ENCODE measurements at regions not wholly inside any gene's neighbourhood (a gene's known extent, or its start where the extent isn't known, plus 50 kb on each side); places are given as distances from the start of the nearest gene placed in this dataset.

- Mint-ChIP-seq H3K4me3 (no peak overlapping the region), H3K9me3 (peaks cover 0 to 1% (median 0%) of the 10 kb centered on the region in 7 donors), H3K27me3 (ENCODE audit: low read depth in 3 of 3) (peaks cover 14 to 21% (median 14%) of the 10 kb centered on the region in 3 donors), H3K4me1 (peaks cover 10% of the 10 kb centered on the region), H3K36me3 (no peaks in the 10 kb centered on the region), H3K27ac (no peak overlapping the region)
- Histone ChIP-seq H3K79me2 (ENCODE audit: insufficient read depth, low read length) (no peaks in the 10 kb centered on the region), H4K20me1 (ENCODE audit: insufficient read depth, low read length) (no peaks in the 10 kb centered on the region), H3K9ac (ENCODE audit: insufficient read depth, low read length, poor library complexity, severe bottlenecking) (no peak overlapping the region), H3K4me2 (replicated peaks; ENCODE audit: extremely low read depth, low read length, poor library complexity, severe bottlenecking) (no peak overlapping the region), H3K36me3 (replicated peaks in 1 of 2; ENCODE audit: control insufficient read depth in 1 of 2, insufficient read depth in 2 of 2, low read length in 2 of 2) (no peaks in the 10 kb centered on the region), H3K4me1 (ENCODE audit: control insufficient read depth in 1 of 2, insufficient read depth in 2 of 2, low read length in 2 of 2) (peaks cover 0 to 5% of the 10 kb centered on the region in 2 donors), H3K4me3 (replicated peaks in 1 of 3; ENCODE audit: low read depth in 2 of 3, low read length in 3 of 3) (no peak overlapping the region), H2AFZ (ENCODE audit: insufficient read depth, low read depth, low read length, poor library complexity, severe bottlenecking) (no peak overlapping the region), H3K27me3 (ENCODE audit: control insufficient read depth in 2 of 2, insufficient read depth in 2 of 2, low read length in 2 of 2) (no peaks in the 10 kb centered on the region), H3K27ac (ENCODE audit: low read depth in 1 of 2, low read length in 2 of 2) (no peak overlapping the region), H3K9me3 (replicated peaks in 1 of 2; ENCODE audit: control insufficient read depth in 1 of 2, insufficient read depth in 1 of 2, low read length in 2 of 2) (no peaks in the 10 kb centered on the region)
- intact Hi-C loops (cut with micrococcal nuclease), result no loop called here
- DNase-seq, result no peak
- no peak for TF ChIP-seq CTCF (IDR thresholded peaks at IDR 0.05)
- WGBS (ENCODE audit: insufficient coverage), result 89% methylated on average over 4 of the region's 4 CpGs
Observed at GRCh38 chr10:43795639-43796038, 147.0 kb upstream of the ZNF32 start.

- Mint-ChIP-seq H3K4me3 (no peak overlapping the region), H3K36me3 (no peaks in the 10 kb centered on the region), H3K9me3 (peaks cover 0 to 1% (median 0%) of the 10 kb centered on the region in 7 donors), H3K4me1 (peaks cover 10% of the 10 kb centered on the region), H3K27ac (no peak overlapping the region), H3K27me3 (ENCODE audit: low read depth in 3 of 3) (peaks cover 14 to 21% (median 18%) of the 10 kb centered on the region in 3 donors)
- peaks cover 0 to 5% of the 10 kb centered on the region in 2 donors for H3K4me1 ChIP-seq (ENCODE audit: control insufficient read depth in 1 of 2, insufficient read depth in 2 of 2, low read length in 2 of 2)
- no peak overlapping the region for H3K4me2 ChIP-seq (replicated peaks; ENCODE audit: extremely low read depth, low read length, poor library complexity, severe bottlenecking)
- no peak overlapping the region for H3K4me3 ChIP-seq (replicated peaks in 1 of 3; ENCODE audit: low read depth in 2 of 3, low read length in 3 of 3)
- no peak for TF ChIP-seq CTCF (IDR thresholded peaks at IDR 0.05)
- H3K79me2 ChIP-seq (ENCODE audit: insufficient read depth, low read length), result no peaks in the 10 kb centered on the region
- H2AFZ ChIP-seq (ENCODE audit: insufficient read depth, low read depth, low read length, poor library complexity, severe bottlenecking), result no peak overlapping the region
- intact Hi-C loops (cut with micrococcal nuclease), result no loop called here
- H3K36me3 ChIP-seq (replicated peaks in 1 of 2; ENCODE audit: control insufficient read depth in 1 of 2, insufficient read depth in 2 of 2, low read length in 2 of 2), result no peaks in the 10 kb centered on the region
- no peaks in the 10 kb centered on the region for H3K9me3 ChIP-seq (replicated peaks in 1 of 2; ENCODE audit: control insufficient read depth in 1 of 2, insufficient read depth in 1 of 2, low read length in 2 of 2)
- H4K20me1 ChIP-seq (ENCODE audit: insufficient read depth, low read length), result no peaks in the 10 kb centered on the region
- no peak overlapping the region for H3K27ac ChIP-seq (ENCODE audit: low read depth in 1 of 2, low read length in 2 of 2)
- no peaks in the 10 kb centered on the region for H3K27me3 ChIP-seq (ENCODE audit: control insufficient read depth in 2 of 2, insufficient read depth in 2 of 2, low read length in 2 of 2)
- no peak for DNase-seq
- H3K9ac ChIP-seq (ENCODE audit: insufficient read depth, low read length, poor library complexity, severe bottlenecking), result no peak overlapping the region
Observed at GRCh38 chr10:43795093-43795492, 146.4 kb upstream of the ZNF32 start.
